Femur (tissue), 1 donor: ENCODE measurements at regions not wholly inside any gene's neighbourhood (a gene's known extent, or its start where the extent isn't known, plus 50 kb on each side); places are given as distances from the start of the nearest gene placed in this dataset.

Experiments
- DNase-seq: peaks from one replicate; pipeline ENCODE4 v3.0.0-alpha.2; 2017

DNA sequence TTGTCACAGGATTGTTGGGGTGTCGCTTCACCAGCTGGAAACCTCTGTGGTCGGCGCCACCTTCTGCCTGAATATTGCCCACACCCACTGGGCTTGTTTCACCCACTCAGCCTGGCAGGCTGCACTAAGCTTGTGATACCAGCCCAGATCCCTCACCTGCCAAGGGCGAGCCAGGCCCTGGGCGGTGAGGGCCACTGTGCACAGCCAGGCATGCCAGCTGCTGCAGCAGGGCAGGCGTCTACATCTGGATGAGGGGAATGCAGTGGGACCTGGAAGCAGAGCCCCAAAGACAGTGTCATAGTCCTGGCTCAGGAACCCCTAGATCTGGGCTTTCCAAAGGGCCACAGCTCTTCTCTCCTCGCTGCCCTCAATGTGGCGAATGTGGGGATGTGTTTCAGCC is 1307.5 kb downstream of the GRIK2 start:
- no peak for DNase-seq

DNA sequence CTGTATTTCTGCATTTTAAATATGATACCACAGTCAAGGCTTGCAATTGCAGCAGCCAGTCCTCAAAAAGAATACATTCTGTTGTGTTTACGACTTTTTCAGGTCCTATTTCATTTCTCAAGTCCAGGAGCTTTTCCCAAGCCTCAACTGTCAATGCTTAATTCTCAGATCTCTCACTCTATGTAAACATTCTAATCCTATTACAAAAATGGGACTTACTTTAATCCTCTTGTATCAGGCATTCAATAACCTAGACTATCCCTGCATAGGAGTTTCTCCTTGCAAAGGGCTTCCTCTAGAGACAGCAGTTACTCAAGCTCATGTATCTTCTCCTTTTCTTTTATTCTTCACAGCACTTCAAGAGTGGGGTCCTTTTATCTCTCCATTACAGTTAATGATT is 1293.0 kb downstream of the GRIK2 start:
- DNase-seq: no peak

GRCh38 chr6:102680413-102680812 is 1286.9 kb downstream of the GRIK2 start:
- DNase-seq: no peak

DNA sequence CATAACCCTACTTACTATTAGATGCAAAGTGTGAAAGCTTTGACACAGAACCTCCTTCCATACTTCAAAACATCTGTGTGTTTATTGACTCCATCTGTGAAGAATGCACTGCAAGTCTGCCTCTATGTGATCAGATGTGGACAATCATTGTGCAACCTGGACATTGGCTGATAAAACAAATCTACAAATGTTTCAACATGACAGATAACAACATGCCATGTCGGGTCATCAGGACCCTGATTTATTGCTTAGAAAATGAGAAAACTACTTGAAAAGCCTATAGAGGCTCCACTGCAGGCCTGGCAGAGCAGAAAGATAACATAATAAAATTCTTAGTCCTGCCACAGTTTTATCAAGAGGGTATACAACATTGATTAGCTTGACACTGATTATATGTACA is 1286.4 kb downstream of the GRIK2 start:
- no peak for DNase-seq

GRCh38 chr6:102677225-102677624 is 1283.7 kb downstream of the GRIK2 start:
- DNase-seq: no peak

DNA sequence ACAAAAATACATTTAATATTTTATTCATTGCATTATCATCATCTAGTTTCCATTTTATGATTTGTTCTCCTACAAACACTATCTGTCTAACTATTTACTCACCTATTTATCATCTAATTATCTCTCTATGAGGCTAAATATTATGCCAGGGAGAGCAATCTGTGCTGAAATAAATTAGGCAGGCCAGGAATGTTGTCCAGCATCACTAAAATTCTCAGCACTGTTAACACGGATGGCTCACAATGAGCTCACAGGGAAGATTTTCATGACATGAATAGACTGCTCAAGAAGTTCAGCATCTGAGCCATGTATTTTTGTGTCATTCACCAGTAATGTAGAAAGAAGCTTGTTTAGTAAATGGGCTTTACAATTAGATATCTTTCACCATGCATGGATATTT is 1277.2 kb downstream of the GRIK2 start:
- DNase-seq: no peak

DNA sequence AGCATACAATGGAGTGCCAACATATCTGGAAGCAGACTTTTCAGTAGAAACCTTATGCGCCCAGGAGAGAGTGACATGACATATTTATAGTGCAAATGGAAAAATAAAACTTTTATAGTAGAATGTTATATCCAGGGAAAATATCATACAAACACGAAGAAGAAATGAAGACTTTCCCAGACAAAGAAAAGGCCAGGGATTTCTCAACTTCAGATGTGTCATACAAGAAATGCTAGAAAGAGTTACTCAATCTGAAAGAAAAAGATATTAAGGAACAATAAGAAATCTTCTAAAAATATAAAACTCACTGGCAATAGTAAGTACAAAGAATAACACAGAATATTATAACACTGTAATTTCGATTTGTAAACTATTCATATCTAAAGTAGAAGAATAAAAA is 1269.3 kb downstream of the GRIK2 start:
- DNase-seq: no peak

DNA sequence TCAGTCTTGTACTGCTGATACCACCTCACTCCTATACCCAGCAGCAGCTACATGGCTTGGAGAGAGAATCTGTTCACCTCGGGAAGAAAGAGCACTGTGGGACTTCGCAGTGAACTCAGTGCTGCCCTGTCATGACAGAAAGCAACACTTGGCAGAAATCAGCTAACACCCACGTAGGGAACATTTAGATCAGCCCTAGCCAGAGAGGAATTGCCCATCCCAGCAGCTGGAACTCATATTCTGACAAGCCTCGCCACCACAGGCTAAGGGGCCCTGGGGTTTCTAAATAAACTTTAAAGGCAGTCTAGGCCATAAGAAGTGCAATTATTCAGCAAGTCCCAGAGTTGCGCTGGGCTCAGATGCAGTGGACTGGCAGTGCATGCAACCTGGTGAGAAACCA is 1266.8 kb downstream of the GRIK2 start:
- DNase-seq: no peak

- no peak for DNase-seq
Measured at GRCh38 chr6:102655823-102656222, 1262.3 kb downstream of the GRIK2 start.

GRCh38 chr6:102641426-102641825 is 1247.9 kb downstream of the GRIK2 start:
- DNase-seq: no peak

- no peak for DNase-seq
Measured at GRCh38 chr6:102631921-102632320, 1238.4 kb downstream of the GRIK2 start.

DNA sequence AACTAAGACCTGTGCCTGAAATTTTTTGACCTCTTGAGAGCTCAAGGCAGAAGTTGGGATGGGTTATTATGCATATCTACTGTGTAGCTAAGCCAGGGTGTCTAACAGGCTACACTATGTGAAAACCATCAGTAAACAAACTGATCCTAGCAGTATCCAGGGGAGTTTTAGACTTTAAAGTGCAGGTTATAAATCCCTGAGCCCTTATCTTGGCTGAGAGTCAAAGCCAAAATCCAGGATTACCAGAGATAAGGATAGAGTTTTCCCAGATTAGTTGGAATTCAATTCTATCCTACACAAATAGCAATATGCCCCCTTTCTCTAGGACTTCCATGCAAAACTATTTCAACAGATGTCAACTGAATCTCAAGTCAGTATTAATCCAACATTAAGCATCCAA is 1229.7 kb downstream of the GRIK2 start:
- no peak for DNase-seq

DNA sequence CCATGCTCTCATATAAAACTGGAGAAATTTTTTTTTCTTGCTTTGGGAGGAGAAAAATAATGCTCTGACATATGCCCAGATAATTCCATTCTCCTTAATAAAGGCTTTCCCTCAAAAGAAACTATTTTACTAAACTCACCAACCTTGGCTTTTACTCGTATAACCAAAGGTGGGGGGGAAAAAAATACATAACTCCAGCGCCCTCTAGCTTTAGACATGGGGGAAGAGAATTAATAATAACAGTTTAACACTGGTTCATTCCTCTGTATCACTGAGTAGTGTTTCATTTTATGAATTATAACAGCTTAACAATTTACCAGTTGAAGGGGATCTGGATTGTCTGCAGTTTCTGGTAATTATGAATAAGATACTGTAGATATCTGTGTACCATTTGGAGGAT is 1226.1 kb downstream of the GRIK2 start:
- DNase-seq: no peak

DNA sequence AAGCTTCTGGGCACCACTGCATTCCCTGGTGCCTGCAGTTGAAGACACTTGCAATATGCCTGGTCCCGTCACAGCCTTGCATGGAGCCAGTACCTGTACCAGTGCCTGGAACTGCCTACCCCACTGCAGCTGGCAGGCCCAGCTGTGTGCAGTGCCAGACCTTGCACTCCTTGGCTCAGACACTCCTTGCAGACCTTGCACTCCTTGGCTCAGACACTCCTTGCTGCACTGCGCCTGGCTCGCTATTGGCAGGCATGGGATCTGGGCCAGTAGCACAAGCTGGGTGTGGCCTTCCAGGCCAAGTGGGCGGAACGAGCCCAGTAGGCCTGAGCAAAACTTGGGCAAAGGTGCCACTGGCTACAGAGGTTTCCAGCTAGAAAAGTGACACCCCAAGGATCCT is 1189.1 kb downstream of the GRIK2 start:
- no peak for DNase-seq

DNA sequence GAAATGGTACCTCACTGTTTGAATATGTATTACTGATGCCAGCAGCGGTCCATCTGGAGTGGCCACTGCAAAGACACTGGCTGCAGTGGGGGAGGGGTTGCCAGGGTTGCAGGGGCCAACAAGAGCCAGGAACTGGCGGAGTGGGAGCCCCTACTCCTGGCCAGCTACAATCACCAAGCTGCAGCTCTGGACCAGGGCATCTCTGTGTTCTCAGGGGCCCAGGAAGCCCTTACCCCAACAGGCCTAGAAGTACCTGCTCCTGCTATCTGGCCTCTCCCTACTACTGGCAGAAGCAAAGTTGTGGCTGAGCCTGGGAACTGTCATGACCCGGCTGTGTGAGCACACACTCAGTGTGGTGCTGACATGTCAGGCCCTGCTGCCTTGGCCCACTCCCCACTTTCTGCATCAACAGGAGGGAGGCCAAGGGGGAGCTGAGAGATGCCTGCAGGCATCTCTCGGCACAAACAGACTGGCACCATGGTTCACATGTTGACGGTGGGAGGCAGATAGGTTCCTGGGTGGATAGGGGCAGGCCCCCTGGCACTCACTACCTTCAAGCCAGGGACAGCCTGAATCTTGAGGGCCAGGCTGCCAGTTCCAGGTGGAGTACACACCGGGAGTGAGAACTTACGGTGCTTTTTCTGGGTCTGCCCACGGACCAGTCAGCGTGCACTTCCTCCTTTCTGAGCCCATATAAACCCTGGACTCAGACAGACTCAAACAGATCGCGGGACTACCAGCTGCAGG is 1188.0 kb downstream of the GRIK2 start:
- no peak for DNase-seq

GRCh38 chr6:102571236-102571908 is 1177.9 kb downstream of the GRIK2 start:
- DNase-seq: no peak

- DNase-seq: no peak
Measured at GRCh38 chr6:102562713-102563112, 1169.2 kb downstream of the GRIK2 start.

- DNase-seq: no peak
Measured at GRCh38 chr6:102553214-102553613, 1159.7 kb downstream of the GRIK2 start.

DNA sequence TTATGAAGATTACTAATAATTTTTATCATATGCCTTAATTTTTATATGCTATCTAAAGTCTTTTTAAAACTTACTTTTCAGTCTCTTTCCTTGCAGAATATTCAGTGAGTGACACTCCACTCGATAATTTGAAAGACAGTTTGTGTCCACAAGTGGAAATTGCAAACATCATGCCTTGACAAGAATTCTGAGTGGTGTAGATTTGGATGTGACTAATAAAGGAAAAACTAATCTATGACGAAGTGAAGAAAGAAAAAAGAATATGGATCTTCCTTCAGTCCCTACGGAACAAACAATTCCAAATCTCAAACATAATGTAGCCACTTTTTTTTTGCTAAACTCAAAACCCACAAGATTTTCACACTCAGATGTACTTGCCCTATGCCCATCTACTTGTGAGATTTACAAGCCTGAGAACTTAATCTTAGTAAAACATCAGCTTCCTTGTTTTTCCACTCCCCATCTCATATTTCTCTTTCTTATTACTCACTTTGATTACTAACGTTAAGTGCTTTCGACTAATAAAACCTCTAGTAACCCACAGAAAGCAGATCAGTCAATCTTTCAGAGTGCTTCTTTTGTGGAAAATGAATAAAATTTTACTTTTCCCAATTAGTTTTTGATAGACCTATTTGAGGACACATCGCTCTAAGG is 1155.8 kb downstream of the GRIK2 start:
- no peak for DNase-seq

DNA sequence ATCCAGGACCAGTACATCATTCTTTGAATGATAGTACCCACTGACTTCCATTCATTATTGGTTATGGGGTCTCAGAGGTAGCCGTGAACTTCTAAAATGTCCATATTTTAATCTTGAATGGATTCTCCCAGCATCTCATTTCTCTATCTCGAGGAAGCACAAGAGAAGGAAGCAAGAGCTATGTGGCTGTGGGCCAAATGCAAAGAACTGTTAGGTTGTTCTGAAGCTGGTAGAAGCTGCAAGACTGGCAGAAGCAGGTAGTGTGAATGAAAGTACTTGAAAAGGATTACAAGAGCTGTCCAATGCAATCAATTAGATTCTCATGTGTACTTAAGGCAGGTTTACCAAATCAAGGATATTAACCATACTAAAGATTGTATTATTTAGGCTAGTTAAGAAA is 1131.8 kb downstream of the GRIK2 start:
- DNase-seq: no peak

DNA sequence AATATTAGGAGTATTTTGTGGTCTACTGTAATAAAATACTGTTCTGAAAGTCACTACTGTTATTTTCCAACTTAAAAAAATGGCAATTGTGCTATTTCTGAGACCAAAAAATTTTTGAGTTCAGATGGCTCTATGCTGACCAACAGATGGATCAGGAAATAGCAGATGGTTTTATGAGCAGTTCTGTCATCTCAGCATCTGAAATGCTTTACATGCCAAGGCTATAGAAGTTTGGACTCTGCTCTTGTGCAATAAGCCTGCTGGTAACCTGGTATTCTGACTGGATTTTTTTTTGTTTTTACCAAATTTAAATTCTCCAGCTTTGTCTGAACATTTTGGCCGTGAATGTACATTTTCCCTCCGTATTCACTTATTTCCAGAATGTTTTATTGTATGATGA is 1127.5 kb downstream of the GRIK2 start:
- no peak for DNase-seq

DNA sequence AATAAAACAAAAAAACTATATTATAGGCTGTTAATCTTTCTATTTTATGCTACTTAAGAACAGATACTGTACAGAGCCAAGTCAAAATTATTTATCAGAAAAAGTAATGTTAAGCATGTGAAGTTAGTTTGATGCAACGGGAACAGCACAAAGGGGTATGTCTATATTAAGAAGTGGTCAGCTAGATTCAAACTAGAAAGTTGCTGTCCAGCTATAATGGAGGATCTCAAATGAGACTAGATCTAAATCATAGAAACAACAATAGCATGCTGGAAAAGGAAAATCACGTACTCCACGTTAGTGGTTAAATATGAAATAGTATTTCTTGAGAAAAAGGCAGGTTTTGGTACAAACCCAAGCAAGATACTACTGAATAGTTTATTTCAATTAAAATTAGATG is 1124.0 kb downstream of the GRIK2 start:
- no peak for DNase-seq

GRCh38 chr6:102501615-102502014 is 1108.1 kb downstream of the GRIK2 start:
- DNase-seq: no peak

DNA sequence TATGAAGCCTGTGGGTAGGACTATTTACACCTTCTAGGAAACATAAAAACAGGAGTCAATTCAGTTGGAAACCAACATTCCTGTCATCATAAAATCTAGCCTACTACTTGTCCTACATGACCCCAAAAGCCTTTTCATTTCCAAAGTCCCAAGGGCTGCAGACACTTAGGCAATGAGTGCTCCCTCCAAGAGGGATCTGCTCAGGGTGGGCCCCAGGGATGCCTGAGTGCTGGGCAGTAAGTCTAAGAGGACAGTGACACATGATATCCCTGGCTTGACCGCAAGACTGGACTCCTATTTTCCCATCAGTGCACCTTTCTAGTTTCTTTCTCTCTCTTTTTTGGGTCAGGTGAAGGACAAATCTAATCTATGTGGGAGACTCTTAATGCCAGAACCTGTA is 1101.3 kb downstream of the GRIK2 start:
- no peak for DNase-seq
